GM19240 (cell line): ENCODE measurements at regions not wholly inside any gene's neighbourhood (a gene's known extent, or its start where the extent isn't known, plus 50 kb on each side); places are given as distances from the start of the nearest gene placed in this dataset.

ENCODE experiments used
- DNase-seq: peaks from one replicate; pipeline ENCODE4 v3.0.0; 2011; ENCODE audit warnings: low spot score; ENCODE audit not compliant: insufficient read length

GRCh38 chr6:99073223-99073622 lies 125.5 kb upstream of the FBXL4 start:
- no peak for DNase-seq

- no peak for DNase-seq
Measured at GRCh38 chr6:99066044-99066443, 118.3 kb upstream of the FBXL4 start.

DNA sequence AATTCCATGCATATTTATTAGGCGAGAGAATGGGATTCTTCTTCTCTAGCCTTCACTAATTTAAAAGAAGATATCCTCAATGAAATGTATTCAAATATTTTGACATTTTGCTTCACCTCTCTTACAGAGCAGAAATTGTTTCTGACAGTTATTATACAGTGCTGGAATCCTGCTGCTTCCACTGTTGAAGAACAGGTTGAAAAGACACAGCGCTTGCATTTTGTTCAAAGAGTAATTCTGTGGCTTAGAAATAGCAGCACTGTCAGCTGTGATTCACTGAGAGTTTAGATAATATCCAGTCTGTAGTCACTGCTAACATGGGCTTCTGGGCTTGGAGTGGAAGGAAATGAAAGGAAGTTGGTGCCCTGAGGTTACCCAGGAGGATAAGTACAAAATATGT lies 117.1 kb upstream of the FBXL4 start:
- no peak for DNase-seq

DNA sequence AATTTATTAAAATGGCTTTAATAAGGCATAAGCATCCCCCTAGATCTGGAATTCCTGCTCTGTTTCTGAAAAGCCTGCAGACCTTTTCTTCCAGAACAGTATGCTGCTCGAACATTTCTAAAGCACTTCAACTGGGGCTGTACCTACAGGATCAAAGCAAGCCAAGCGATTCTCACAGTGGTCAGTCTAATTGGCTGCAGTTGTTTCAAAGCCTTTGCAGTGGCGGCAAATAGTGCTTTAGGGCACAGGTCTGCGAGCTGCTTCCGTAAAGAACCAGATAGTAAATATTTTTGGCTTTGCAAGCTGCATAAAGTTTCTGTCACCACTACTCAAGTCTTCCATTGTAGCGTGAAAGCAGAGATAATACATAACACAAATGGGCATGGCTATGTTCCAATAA lies 88.9 kb upstream of the FBXL4 start:
- DNase-seq: no peak

DNA sequence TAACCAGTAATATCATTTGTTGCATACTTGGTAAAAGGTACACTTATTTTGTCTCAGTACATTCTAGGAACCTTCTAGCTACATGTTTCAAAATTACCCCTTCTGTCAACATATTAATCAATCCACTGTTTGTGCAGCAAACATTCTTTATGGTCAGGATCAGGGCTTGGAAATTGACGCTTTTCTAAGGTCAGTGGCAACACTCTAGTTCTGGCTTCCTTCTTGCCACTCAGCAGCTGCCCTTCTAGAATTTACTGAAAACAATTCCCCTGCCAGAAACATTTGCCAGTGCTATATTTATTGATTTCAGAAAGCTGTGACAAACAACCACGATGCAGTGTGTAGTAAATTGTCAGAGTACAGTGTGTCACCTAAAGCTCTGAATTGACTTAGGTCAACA lies 84.7 kb upstream of the FBXL4 start:
- DNase-seq: no peak

DNA sequence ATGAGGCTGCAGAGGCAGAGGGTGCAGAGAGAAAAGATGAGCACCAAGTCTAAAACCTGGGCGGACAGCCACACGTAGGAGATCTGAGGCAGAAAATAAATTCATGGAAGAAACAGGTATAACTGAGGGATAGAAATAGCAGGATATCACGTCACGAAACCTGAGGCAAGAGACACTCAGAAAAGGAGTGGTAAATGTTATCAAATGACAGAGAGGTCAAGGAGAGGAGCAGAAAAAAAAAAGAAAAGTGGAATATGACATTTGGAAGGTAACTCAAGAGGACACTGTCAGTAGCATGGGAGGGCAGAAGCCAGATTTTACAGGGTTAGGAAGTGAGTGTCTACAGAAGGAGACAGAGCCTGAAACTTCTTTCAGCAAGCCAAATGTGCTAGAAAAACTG lies 84.2 kb upstream of the FBXL4 start:
- no peak for DNase-seq

DNA sequence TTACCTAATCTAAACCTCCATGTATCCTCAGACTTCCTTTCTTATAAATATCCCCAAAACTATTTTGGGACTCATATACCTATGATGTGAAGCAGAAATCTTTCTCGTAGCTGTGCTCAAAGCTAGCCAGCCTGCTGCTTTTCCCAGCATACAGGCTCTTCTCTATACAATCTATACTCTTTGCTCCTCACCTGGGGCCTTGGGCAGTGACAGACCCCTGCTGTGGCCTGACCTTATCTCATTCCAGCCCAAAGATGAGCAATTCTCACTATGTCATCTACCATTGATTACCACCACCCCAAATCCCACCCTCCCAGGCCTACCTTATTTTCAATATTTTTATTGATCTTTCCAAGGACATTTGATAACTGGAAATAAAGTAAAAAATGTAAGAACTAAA lies 83.2 kb upstream of the FBXL4 start:
- DNase-seq: no peak

GRCh38 chr6:99026135-99026534 lies 78.4 kb upstream of the FBXL4 start:
- DNase-seq: no peak

DNA sequence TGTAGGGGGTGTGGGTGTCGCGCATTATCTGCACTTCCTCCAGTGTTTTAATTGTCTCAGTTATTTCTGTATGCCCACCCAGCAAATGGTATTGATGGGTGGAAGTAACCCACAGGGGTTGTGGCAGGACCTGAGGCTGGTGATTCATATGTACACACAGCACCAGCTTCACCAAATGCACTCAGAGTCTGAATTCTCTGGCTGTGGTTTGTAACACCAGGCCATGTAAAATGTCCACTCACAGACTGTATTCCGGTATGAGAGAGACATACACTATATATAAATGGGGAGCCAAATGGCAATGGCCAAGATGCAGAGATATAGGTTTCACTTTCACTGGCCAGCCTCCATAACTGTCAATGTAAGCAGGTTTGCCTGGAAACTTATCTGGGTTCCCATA lies 76.3 kb upstream of the FBXL4 start:
- no peak for DNase-seq

- DNase-seq: no peak
Measured at GRCh38 chr6:99022039-99022609, 74.4 kb upstream of the FBXL4 start.

DNA sequence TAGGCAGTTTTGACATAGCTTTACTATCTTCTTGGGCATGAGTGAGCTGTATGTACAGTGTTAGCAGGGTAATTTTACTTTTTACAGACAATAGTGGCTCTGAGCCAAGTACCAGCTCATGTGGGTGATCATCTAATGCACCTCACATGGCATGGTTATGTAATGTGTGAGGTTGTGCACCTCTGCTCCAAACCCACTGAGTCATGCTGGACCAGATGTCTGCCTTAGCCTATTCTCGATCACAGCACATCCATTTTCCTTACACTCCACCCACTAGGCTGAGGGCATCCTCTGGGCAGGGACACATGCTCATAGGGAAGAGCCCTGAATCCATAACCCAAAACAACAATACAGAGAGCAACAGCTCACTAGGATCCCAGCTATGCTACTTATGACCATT lies 71.6 kb upstream of the FBXL4 start:
- DNase-seq: no peak

GRCh38 chr6:99017150-99017549 lies 69.4 kb upstream of the FBXL4 start:
- no peak for DNase-seq

DNA sequence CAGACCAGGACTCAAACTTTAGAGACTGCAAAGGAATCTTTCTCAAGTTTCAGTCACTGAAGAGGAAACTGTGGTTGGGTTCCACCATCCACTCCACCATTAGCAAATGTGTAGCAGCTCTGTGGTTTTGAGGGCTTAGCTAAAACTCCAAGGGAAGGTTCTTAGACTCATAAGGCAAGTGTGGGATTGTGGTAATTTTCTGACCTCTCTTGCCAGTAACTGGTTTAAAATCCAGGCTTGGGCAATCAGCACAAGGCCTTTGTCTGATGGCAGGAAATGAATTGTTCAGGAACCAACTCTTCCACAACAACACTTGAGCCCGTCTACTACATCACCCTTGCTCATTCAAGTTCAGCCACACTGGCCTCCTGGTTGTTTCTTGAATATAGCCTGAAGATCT lies 68.6 kb upstream of the FBXL4 start:
- no peak for DNase-seq

DNA sequence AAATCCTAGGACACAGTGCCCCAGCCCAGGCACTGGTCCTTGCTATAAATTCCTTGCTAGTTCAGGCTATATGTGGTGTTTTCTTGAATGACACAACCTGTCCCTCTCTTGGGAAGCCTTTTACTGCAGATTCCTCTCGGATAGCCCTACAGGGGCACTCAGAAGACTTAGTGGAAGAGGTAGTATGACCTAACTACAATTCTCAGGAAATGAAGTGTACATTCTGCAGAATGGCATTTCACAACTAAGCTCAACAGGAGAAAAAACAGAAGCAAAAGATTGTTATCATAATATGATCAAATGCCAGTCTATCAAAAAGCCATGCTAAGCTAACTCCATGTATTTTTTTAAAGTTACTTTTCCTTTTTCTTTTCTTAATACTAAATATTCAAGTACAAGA lies 66.3 kb upstream of the FBXL4 start:
- no peak for DNase-seq

DNA sequence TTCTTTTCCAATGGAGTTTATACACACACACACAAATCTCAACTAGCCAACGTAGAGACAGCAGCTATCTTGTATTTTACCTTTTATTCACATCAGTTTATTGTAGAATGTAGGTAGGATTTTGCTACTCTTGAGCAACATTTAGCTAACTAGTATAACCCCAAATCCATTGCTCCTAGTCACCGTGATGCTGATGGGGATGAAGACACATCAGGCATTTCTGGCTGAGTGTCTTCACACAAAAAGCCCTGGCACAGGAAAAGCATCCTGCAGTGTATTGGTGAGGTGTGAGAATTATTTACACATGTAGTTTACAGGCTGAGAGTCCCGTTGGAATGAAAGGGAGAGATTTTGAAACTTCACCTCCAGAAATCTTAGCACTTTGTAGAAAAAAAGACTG lies 65.9 kb upstream of the FBXL4 start:
- no peak for DNase-seq

GRCh38 chr6:99013145-99013544 lies 65.4 kb upstream of the FBXL4 start:
- DNase-seq: no peak

DNA sequence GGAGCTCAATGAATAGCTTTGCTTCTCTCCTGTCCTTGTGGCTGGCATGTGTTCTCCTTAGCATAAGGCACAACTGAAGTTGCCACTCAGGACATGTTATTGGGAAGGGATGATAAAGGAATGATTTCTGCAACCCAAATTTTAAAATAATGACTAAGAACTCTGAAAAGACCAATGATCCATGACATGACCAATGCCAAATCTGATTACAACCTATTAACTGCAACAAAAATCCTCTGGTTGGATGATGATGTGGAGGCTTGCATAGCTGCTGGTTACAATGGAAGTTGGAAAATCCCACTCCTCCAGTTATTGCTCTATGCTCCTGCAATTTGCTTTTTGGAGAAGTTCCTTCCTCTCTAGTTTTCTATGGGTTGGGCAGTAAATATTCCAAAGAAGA lies 63.4 kb upstream of the FBXL4 start:
- DNase-seq: no peak

GRCh38 chr6:99002831-99003230 lies 55.1 kb upstream of the FBXL4 start:
- DNase-seq: no peak

GRCh38 chr6:98998103-98998502 lies 50.4 kb upstream of the FBXL4 start:
- no peak for DNase-seq
